ENCODE measurements at regions not wholly inside any gene's neighbourhood (a gene's known extent, or its start where the extent isn't known, plus 50 kb on each side); places are given as distances from the start of the nearest gene placed in this dataset.

GRCh38 chr5:154118893-154119336 lies 71.6 kb upstream of the GALNT10 start:
- Histone ChIP-seq H3K27me3 (replicated peaks in 1 of 4; ENCODE audit: control insufficient read depth in 3 of 4, extremely low read depth in 1 of 4, insufficient read depth in 3 of 4, low read length in 3 of 4) (no peaks in the 10 kb centered on the region), H4K8ac (ENCODE audit: extremely low read depth, insufficient read depth, low read length) (no peak overlapping the region), H2BK15ac (ENCODE audit: low read length) (no peak overlapping the region), H3K79me1 (ENCODE audit: low read depth, low read length) (no peaks in the 10 kb centered on the region), H3K18ac (ENCODE audit: extremely low read depth, low read length) (no peak overlapping the region), H4K5ac (ENCODE audit: insufficient read length, low read depth, low read length) (no peak overlapping the region), H3K4me1 (replicated peaks in 1 of 4; ENCODE audit: control insufficient read depth in 3 of 4, insufficient read depth in 4 of 4, low read length in 3 of 4) (peaks cover 0 to 3% (median 1%) of the 10 kb centered on the region in 4 experiments; a peak in 1 of 7 replicates), H3K14ac (ENCODE audit: insufficient read length) (no peak overlapping the region), H3K56ac (replicated peaks; ENCODE audit: insufficient read length, low read depth, low read length) (no peak overlapping the region), H3K9me3 (ENCODE audit: insufficient read depth in 2 of 2, low read depth in 1 of 2, low read length in 1 of 2) (no peaks in the 10 kb centered on the region), H3K4me3 (ENCODE audit: extremely low read depth in 1 of 4, insufficient read depth in 2 of 4, low read depth in 3 of 4, low read length in 4 of 4) (no peak overlapping the region), H4K20me1 (replicated peaks in 1 of 2; ENCODE audit: control insufficient read depth in 1 of 2, insufficient read depth in 2 of 2, low read length in 2 of 2) (no peaks in the 10 kb centered on the region), H3K27ac (ENCODE audit: low read depth, low read length) (no peak overlapping the region), H3K4me2 (ENCODE audit: insufficient read depth in 1 of 2, low read depth in 2 of 2, low read length in 2 of 2) (no peak overlapping the region), H3K23ac (ENCODE audit: insufficient read length) (no peak overlapping the region), H2BK5ac (ENCODE audit: low read depth, low read length) (no peak overlapping the region), H3K4ac (replicated peaks; ENCODE audit: insufficient read length, low read depth, low read length) (no peak overlapping the region), H4K91ac (replicated peaks; ENCODE audit: insufficient read length, low read length) (no peak overlapping the region), H2BK20ac (ENCODE audit: low read length) (no peak overlapping the region), H3K79me2 (ENCODE audit: control insufficient read depth in 1 of 2, insufficient read depth in 2 of 2, low read length in 2 of 2) (no peaks in the 10 kb centered on the region), H3K9ac (replicated peaks in 1 of 4; ENCODE audit: extremely low read depth in 1 of 4, low read depth in 3 of 4, low read length in 3 of 4) (no peak overlapping the region), H2AFZ (ENCODE audit: low read length) (no peak overlapping the region), H2AK5ac (ENCODE audit: low read depth, low read length) (no peak overlapping the region), H2BK120ac (replicated peaks; ENCODE audit: low read depth, low read length) (no peak overlapping the region), H3K23me2 (ENCODE audit: low read depth, low read length) (no peaks in the 10 kb centered on the region), H3K36me3 (ENCODE audit: control insufficient read depth in 2 of 4, insufficient read depth in 4 of 4, low read length in 3 of 4) (no peaks in the 10 kb centered on the region), H2BK12ac (ENCODE audit: low read depth, low read length) (no peak overlapping the region)
- ChIA-PET POLR2A (ENCODE audit: partially characterized antibody) (no interaction called here), CTCF (ENCODE audit: partially characterized antibody) (interaction anchor here (1.1 to 3.8 kb wide), 12 partner anchors 10 to 286 kb away, joined by 3 to 19 read pairs (median 5); no protein-coding TSS in a partner anchor)
- TF ChIP-seq ATF2 (IDR thresholded peaks at IDR 0.05; ENCODE audit: low read length) (no peak), RAD21 (IDR thresholded peaks at IDR 0.05 in 1 of 2, conservative IDR thresholded peaks at IDR 0.05 in 1 of 2; ENCODE audit: low read depth in 2 of 2, low read length in 2 of 2) (0 out of 4 replicates have a peak, but pooled peaks of 1 of the 2 experiments have one; percentile 6), CTCF (IDR thresholded peaks at IDR 0.05; ENCODE audit: control extremely low read depth in 1 of 3, insufficient read depth in 1 of 3, low read depth in 1 of 3, low read length in 3 of 3) (peak in 1 of 3 experiments; percentile 36; a peak in 1 of 4 replicates)
- DNase-seq (ENCODE audit: low read depth in 1 of 2, low spot score in 2 of 2) (no peak), FAIRE-seq (no peak)
- WGBS, 2 experiments (ENCODE audit: extremely low coverage in 1 of 2, insufficient coverage in 1 of 2, insufficient read length in 1 of 2, insufficient replicate concordance in 2 of 2, low coverage in 1 of 2, low lambda C conversion rate in 2 of 2, missing lambda C conversion rate in 1 of 2): 84% methylated on average over 4 of the region's 4 CpGs; no CpG with 5 or more reads in 1 of the 2 experiments
